Hepatocyte (in vitro differentiated cells): ENCODE measurements at regions not wholly inside any gene's neighbourhood (a gene's known extent, or its start where the extent isn't known, plus 50 kb on each side); places are given as distances from the start of the nearest gene placed in this dataset.

ENCODE experiments used
- DNase-seq: peaks from one replicate; pipeline ENCODE4 v3.0.0-alpha.2; 2016; ENCODE audit warnings: low spot score
- H2AFZ ChIP-seq: fragments of 200-600 bp; sonication (generic); 2 replicates; pipeline ENCODE4 v1.6.0; 2016; ENCODE audit warnings: antibody characterized with exemption, mild to moderate bottlenecking
- H3K27ac ChIP-seq: fragments of 200-600 bp; sonication (generic); 2 replicates; pipeline ENCODE4 v1.5.1; 2016; ENCODE audit warnings: mild to moderate bottlenecking
- H3K27me3 ChIP-seq: fragments of 200-600 bp; sonication (generic); 2 replicates; pipeline ENCODE4 v1.6.1; 2016
- H3K36me3 ChIP-seq: fragments of 200-600 bp; sonication (generic); replicated peaks from 2 replicates; pipeline ENCODE4 v1.5.1; 2016; ENCODE audit warnings: low read depth; ENCODE audit not compliant: insufficient read depth
- H3K4me1 ChIP-seq: fragments of 200-600 bp; sonication (generic); 2 replicates; pipeline ENCODE4 v1.5.1; 2016; ENCODE audit warnings: mild to moderate bottlenecking, moderate library complexity; ENCODE audit not compliant: insufficient read depth
- H3K4me2 ChIP-seq: fragments of 200-600 bp; sonication (generic); 2 replicates; pipeline ENCODE4 v1.6.0; 2016
- H3K4me3 ChIP-seq: fragments of 200-600 bp; sonication (generic); 2 replicates; pipeline ENCODE4 v1.5.1; 2016; ENCODE audit warnings: mild to moderate bottlenecking
- H3K79me2 ChIP-seq: fragments of 200-600 bp; sonication (generic); 2 replicates; pipeline ENCODE4 v1.6.0; 2017; ENCODE audit warnings: mild to moderate bottlenecking
- H3K9me2 ChIP-seq: fragments of 200-600 bp; sonication (generic); replicated peaks from 2 replicates; pipeline ENCODE4 v1.6.0; 2017; ENCODE audit warnings: mild to moderate bottlenecking; ENCODE audit not compliant: insufficient read depth
- H3K9me3 ChIP-seq: fragments of 200-600 bp; sonication (generic); 2 replicates; pipeline ENCODE4 v1.5.1; 2016; ENCODE audit warnings: low read depth, mild to moderate bottlenecking
- H4K20me1 ChIP-seq: fragments of 200-600 bp; sonication (generic); 2 replicates; pipeline ENCODE4 v1.6.0; 2016; ENCODE audit warnings: mild to moderate bottlenecking; ENCODE audit not compliant: insufficient read depth, poor library complexity, severe bottlenecking
- EZH2 ChIP-seq: fragments of 200-600 bp; sonication (generic); IDR thresholded peaks from 2 replicates; pipeline ENCODE4 v1.6.1; 2016; ENCODE audit warnings: antibody characterized with exemption, mild to moderate bottlenecking, borderline replicate concordance
- EZH2phosphoT487 ChIP-seq: fragments of 200-600 bp; sonication (generic); IDR thresholded peaks from one replicate; pipeline ENCODE4 v1.6.1; 2018; ENCODE audit warnings: antibody characterized with exemption, mild to moderate bottlenecking, low read depth, moderate library complexity; ENCODE audit not compliant: unreplicated experiment, severe bottlenecking
- WGBS: methylation state at CpG from one replicate; pipeline ENCODE4 v1.1.6; 2016; ENCODE audit warnings: low lambda C conversion rate; ENCODE audit errors: missing lambda C conversion rate; 5-methylcytosine and 5-hydroxymethylcytosine counted together
- TF ChIP-seq, protein P1 (sequence below): fragments of 200-600 bp; sonication (generic); IDR thresholded peaks from 2 replicates; pipeline ENCODE4 v1.5.1; 2016; ENCODE audit warnings: antibody characterized with exemption, mild to moderate bottlenecking; ENCODE audit not compliant: poor library complexity

DNA sequence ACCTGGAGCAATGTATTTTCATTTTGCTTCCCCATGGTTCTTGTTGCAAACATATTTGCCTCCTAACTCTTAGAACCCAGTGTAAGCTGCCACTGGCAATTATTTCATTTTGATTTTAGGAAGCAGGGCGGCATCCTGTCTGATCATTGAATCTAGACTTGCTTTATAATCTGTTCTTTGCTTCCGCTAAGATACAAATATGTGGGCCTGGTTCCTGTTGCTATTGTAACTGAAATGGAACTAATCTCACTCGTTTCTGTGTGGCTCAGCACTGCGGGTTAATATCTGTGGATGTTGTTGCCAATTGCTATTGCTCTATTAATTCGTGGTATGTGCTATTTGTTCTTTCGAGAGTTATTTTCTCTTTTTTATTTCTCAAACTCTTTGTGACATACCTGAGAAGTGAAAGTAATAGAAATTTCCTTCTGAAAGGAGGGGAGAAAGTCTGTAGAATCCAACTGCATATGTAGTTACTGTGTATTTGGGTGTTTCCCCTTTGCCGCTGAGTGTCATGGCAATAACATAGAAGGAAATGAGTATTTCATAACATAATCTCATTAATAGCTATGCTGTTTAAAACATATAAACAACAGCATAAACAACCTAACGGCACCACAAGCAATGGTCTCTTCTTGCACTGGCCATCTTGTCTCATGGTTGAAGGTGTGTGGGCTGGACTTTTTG lies 62.4 kb downstream of the FZD1 start:
- Histone ChIP-seq H3K4me2 (no peak overlapping the region), H3K4me3 (no peak overlapping the region), H3K79me2 (no peaks in the 10 kb centered on the region), H3K27ac (no peak overlapping the region), H3K36me3 (no peaks in the 10 kb centered on the region), H3K9me3 (no peaks in the 10 kb centered on the region), H3K27me3 (no peaks in the 10 kb centered on the region), H2AFZ (no peak overlapping the region), H4K20me1 (no peaks in the 10 kb centered on the region), H3K4me1 (no peaks in the 10 kb centered on the region), H3K9me2 (no peaks in the 10 kb centered on the region)
- no peak for DNase-seq
- WGBS: 88% methylated on average over 8 of the region's 8 CpGs
- TF ChIP-seq EZH2phosphoT487 (no peak), EZH2 (no peak)
- TF ChIP-seq, protein P1, sequence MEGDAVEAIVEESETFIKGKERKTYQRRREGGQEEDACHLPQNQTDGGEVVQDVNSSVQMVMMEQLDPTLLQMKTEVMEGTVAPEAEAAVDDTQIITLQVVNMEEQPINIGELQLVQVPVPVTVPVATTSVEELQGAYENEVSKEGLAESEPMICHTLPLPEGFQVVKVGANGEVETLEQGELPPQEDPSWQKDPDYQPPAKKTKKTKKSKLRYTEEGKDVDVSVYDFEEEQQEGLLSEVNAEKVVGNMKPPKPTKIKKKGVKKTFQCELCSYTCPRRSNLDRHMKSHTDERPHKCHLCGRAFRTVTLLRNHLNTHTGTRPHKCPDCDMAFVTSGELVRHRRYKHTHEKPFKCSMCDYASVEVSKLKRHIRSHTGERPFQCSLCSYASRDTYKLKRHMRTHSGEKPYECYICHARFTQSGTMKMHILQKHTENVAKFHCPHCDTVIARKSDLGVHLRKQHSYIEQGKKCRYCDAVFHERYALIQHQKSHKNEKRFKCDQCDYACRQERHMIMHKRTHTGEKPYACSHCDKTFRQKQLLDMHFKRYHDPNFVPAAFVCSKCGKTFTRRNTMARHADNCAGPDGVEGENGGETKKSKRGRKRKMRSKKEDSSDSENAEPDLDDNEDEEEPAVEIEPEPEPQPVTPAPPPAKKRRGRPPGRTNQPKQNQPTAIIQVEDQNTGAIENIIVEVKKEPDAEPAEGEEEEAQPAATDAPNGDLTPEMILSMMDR: no peak

DNA sequence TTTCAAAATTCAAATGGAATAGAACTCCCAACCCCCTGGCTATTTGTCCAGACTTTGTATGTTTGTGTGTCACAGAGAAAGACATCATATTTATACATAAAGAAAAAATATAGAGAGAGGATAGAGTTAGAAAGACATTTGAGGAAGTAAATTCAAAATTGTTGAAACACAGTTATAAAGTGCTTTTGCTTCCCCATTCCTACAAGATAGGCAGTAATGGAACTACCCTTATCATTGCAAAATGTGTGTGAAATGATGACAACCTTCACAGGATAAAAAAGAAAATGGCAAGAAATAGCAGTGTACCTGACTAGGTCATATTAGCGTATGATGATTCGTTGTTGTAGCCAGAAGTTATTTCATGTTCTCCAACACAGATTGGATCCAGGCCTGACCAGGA lies 63.1 kb downstream of the FZD1 start:
- no peaks in the 10 kb centered on the region for H3K9me2 ChIP-seq
- H3K9me3 ChIP-seq: no peaks in the 10 kb centered on the region
- H3K36me3 ChIP-seq: no peaks in the 10 kb centered on the region
- no peak overlapping the region for H3K4me2 ChIP-seq
- no peaks in the 10 kb centered on the region for H3K79me2 ChIP-seq
- H3K27ac ChIP-seq: no peak overlapping the region
- no peaks in the 10 kb centered on the region for H4K20me1 ChIP-seq
- no peak for TF ChIP-seq EZH2phosphoT487
- TF ChIP-seq EZH2: no peak
- TF ChIP-seq, protein P1: no peak
- 100% methylated on average over 2 of the region's 2 CpGs for WGBS
- H3K4me1 ChIP-seq: no peaks in the 10 kb centered on the region
- H3K27me3 ChIP-seq: no peaks in the 10 kb centered on the region
- H3K4me3 ChIP-seq: no peak overlapping the region
- no peak overlapping the region for H2AFZ ChIP-seq
- no peak for DNase-seq

DNA sequence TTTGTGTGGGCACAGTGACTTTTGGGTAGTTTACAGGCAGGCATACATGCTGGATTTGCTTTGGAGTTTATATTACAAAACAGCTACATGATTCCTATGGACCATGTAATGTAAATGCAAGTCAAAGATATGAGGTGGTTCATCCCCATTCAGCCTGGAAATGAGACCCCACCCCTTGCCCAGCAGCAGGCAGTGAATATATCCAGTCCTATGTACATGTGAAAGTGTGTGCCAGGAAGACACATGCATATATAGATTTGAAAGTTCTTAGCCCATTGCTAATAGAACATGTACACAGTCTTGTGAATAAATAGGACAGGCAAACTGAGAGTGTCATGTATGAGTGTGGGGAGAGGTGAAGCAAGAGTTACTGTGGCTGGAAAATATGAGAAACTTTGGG lies 65.3 kb downstream of the FZD1 start:
- H3K79me2 ChIP-seq: no peaks in the 10 kb centered on the region
- DNase-seq: no peak
- no peaks in the 10 kb centered on the region for H3K9me2 ChIP-seq
- H3K27me3 ChIP-seq: no peaks in the 10 kb centered on the region
- TF ChIP-seq EZH2: no peak
- no peak for TF ChIP-seq EZH2phosphoT487
- TF ChIP-seq, protein P1: no peak
- H3K4me3 ChIP-seq: no peak overlapping the region
- no peaks in the 10 kb centered on the region for H3K9me3 ChIP-seq
- H2AFZ ChIP-seq: no peak overlapping the region
- H3K4me1 ChIP-seq: no peaks in the 10 kb centered on the region
- H3K27ac ChIP-seq: no peak overlapping the region
- no peaks in the 10 kb centered on the region for H4K20me1 ChIP-seq
- H3K36me3 ChIP-seq: no peaks in the 10 kb centered on the region
- no peak overlapping the region for H3K4me2 ChIP-seq
